AG04450 (cell line): ENCODE measurements at regions not wholly inside any gene's neighbourhood (a gene's known extent, or its start where the extent isn't known, plus 50 kb on each side); places are given as distances from the start of the nearest gene placed in this dataset.
A peak's percentile ranks its signal among the peaks of the same experiment; 100 is the strongest.
"Not testable (repeated sequence)": the region's sequence is repeated elsewhere in the genome, so short reads cannot be mapped to it uniquely, and the experiment has no call there.

Source experiments
- CTCF ChIA-PET: fragments of 300-600, 350-600 bp; formaldehyde crosslinking; extraction: SDS; loops from one replicate; lab custom pipeline; 2022; ENCODE audit warnings: antibody characterized with exemption, inconsistent platforms; lab: Charles Lee
- POLR2A ChIA-PET: fragments of 350-600 bp; formaldehyde crosslinking; extraction: SDS; loops from one replicate; lab custom pipeline; 2021; ENCODE audit warnings: antibody characterized with exemption, inconsistent platforms; lab: Yijun Ruan, JAX
- DNase-seq: peaks from one replicate; pipeline ENCODE4 v3.0.0-alpha.2; 2011; ENCODE audit warnings: low read depth, low spot score
- H3K27ac ChIP-seq: one replicate; pipeline ENCODE4 v1.5.1; 2012; ENCODE audit warnings: low read depth, low read length, control low read depth
- H3K27me3 ChIP-seq: one replicate; pipeline ENCODE4 v1.6.0; 2012; ENCODE audit warnings: low read length; ENCODE audit not compliant: control insufficient read depth, insufficient read depth
- H3K4me3 ChIP-seq: 2 replicates; pipeline ENCODE4 v1.5.1; 2011; ENCODE audit warnings: mild to moderate bottlenecking, low read depth, low read length, control low read depth
- H3K9me3 ChIP-seq: 2 replicates; pipeline ENCODE4 v1.5.1; 2012; ENCODE audit warnings: low read length; ENCODE audit not compliant: control insufficient read depth, insufficient read depth
- TF ChIP-seq, protein P1 (sequence below): IDR thresholded peaks from 2 replicates; pipeline ENCODE4 v1.5.1; 2011; ENCODE audit warnings: low read depth, low read length, control low read depth, inconsistent platforms

DNA sequence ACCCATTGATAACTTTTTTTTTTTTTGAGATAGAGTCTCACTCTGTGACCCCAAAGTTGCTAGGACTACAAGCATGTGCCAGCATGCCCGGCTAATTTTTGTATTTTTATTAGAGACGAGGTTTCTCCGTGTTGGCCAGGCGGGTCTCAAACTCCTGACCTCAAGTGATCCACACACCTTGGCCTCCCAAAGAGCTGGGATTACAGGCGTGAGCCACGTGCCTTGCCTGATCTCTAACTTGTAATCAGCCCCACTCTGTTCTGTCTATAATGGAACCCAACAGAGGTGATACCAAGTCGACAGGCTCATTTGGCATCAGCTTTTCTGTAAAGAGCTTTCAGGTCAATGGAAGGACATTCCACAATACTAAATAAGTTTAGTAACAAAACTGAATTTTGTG is 99.4 kb downstream of the HFE start:
- CTCF ChIA-PET: interaction anchor here (0.6 to 1.3 kb wide), 2 partner anchors 11 to 357 kb away, joined by 4 to 8 read pairs; no protein-coding TSS in a partner anchor
- no peak overlapping the region for H3K4me3 ChIP-seq
- TF ChIP-seq, protein P1, sequence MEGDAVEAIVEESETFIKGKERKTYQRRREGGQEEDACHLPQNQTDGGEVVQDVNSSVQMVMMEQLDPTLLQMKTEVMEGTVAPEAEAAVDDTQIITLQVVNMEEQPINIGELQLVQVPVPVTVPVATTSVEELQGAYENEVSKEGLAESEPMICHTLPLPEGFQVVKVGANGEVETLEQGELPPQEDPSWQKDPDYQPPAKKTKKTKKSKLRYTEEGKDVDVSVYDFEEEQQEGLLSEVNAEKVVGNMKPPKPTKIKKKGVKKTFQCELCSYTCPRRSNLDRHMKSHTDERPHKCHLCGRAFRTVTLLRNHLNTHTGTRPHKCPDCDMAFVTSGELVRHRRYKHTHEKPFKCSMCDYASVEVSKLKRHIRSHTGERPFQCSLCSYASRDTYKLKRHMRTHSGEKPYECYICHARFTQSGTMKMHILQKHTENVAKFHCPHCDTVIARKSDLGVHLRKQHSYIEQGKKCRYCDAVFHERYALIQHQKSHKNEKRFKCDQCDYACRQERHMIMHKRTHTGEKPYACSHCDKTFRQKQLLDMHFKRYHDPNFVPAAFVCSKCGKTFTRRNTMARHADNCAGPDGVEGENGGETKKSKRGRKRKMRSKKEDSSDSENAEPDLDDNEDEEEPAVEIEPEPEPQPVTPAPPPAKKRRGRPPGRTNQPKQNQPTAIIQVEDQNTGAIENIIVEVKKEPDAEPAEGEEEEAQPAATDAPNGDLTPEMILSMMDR: no peak
- POLR2A ChIA-PET: interaction anchor here (0.7 to 4.4 kb wide), 4 partner anchors 11 to 106 kb away, joined by 4 to 83 read pairs (median 30); a partner anchor contains a TSS
- H3K27ac ChIP-seq: no peak overlapping the region
- H3K27me3 ChIP-seq: no peaks in the 10 kb centered on the region
- DNase-seq: no peak
- H3K9me3 ChIP-seq: no peaks in the 10 kb centered on the region

DNA sequence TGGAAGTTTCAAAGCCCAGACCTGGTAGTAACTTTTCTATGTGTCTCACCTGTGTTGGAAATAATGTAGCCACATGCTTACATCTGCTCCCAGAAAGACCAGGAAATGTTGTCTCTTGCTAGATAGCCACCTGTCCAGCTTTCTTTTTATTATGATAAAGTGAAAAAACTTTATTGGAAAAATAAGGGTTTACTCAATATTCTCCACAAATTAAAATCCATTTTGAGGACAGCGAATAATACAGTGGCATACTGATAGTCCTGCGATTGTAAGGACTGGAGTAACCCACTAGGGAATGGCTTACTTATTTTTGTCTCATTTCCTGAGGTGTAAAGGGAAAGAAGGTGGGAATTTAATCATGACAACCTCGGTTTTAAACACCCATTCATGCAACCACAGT is 100.1 kb downstream of the HFE start:
- TF ChIP-seq, protein P1: no peak
- ChIA-PET POLR2A (interaction anchor here (0.6 to 4.4 kb wide), 4 partner anchors 10 to 30 kb away, joined by 3 to 83 read pairs (median 30); a partner anchor contains a TSS), CTCF (interaction anchor here (0.6 to 1.3 kb wide), 2 partner anchors 11 to 356 kb away, joined by 4 to 8 read pairs; no protein-coding TSS in a partner anchor)
- no peak for DNase-seq
- Histone ChIP-seq H3K9me3 (no peaks in the 10 kb centered on the region), H3K4me3 (no peak overlapping the region), H3K27me3 (no peaks in the 10 kb centered on the region), H3K27ac (no peak overlapping the region)

DNA sequence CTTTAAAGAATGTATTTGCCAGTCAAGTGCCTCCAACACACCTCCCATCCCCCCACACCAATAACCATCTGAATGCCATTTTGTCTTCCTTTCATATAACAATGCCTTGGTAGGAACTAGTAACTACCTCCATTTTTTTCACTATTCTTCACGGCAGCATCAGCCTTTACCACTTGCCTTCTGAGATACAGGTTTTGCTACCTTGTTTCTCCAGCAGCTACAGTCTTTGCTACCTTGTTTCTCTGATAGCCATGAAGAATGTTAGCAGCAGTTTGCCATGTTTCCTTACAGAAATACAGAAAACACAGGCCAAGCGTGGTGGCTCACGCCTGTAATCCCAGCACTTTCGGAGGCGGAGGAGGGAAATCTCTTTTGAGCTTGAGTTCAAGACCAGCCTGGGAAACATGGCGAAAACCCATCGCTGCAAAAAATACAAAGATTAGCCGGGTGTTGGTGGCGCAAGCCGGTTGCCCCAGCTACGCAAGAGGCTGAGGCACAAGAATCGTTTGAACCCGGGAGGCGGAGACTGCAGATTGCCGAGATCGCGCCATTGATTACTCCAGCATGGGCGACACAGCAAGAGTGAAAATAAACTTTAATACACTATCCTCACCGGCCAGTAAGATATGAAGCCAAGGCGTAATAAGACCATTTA is 100.9 kb downstream of the HFE start:
- no peaks in the 10 kb centered on the region for H3K27me3 ChIP-seq
- peak overlapping the region; percentile 89 for H3K27ac ChIP-seq
- POLR2A ChIA-PET: interaction anchor here (0.6 to 4.4 kb wide), 16 partner anchors 9 to 959 kb away, joined by 3 to 83 read pairs (median 6); a partner anchor contains a TSS
- H3K4me3 ChIP-seq: peak overlapping the region; percentile 74
- DNase-seq: no peak
- no peaks in the 10 kb centered on the region for H3K9me3 ChIP-seq
- CTCF ChIA-PET: interaction anchor here (0.6 to 1.8 kb wide), 4 partner anchors 9 to 85 kb away, joined by 3 to 4 read pairs (median 3); a partner anchor contains a TSS
- TF ChIP-seq, protein P1: no peak

DNA sequence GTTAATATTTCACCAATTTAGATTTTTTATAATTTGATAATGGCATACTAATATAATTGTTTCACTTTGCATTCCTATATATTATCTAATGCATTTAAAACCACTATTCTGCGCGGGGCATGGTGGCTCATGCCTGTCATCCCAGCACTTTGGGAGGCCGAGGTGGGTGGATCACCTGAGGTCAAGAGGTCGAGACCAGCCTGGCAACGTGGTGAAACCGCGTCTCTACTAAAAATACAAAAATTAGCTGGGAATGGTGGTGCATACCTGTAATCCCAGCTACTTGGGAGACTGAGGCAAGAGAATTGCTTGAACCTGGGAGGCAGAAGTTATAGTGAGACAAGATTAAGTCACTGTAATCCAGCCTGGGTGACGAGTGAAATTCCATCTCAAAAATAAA is 104.3 kb downstream of the HFE start:
- H3K27ac ChIP-seq, H3K4me3 ChIP-seq, CTCF ChIA-PET, DNase-seq, H3K9me3 ChIP-seq, H3K27me3 ChIP-seq, POLR2A ChIA-PET: not testable (repeated sequence)

DNA sequence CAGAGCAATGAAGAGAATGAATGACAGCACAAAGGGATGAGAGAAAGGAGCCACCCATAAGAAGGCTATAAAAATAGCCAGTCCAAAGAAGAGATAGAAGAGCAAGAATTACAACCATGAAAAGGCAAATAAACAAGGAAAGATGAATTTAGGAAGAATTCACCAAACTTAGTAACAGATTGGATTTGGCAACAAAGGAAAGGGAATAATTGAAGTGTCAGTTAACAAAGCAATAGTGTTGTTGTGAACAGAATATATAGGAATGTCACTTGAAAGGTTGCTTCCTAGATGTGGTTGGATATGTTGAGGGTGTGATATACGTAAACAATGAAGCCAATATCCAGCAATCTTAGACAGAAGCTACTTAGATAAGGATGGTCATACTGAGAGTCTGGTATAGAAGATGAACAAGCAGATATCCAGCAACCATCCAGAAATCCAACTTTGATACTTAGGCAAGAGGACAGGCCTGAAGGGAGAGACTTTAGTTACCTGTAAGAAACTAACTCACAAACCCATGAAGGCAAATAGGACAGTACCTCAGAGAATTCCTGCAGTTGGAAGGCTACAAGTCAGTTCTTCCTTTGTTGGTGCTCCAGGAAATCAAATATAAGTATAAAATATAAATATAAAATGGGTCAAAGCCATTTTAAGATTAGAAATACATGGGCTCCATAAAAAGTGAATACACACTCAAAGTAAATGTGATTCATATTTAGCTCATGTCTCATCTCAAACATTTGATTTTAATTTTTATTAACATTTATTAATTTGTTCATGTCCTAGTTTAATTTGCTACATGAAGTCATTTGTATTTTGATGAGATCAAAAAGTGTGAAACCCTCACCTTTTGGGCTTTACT is 106.5 kb downstream of the HFE start:
- CTCF ChIA-PET: interaction anchor here (0.5 to 1.2 kb wide), 2 partner anchors 18 to 130 kb away, joined by 3 to 6 read pairs; no protein-coding TSS in a partner anchor
- no peak for DNase-seq
- POLR2A ChIA-PET: interaction anchor here (0.6 to 8.0 kb wide), 5 partner anchors 10 to 89 kb away, joined by 3 to 118 read pairs (median 4); a partner anchor contains a TSS
- Histone ChIP-seq H3K9me3 (no peaks in the 10 kb centered on the region), H3K27ac (no peak overlapping the region), H3K27me3 (no peaks in the 10 kb centered on the region), H3K4me3 (no peak overlapping the region)
- TF ChIP-seq, protein P1: no peak
